Testis (tissue), 2 donors: ENCODE measurements at regions not wholly inside any gene's neighbourhood (a gene's known extent, or its start where the extent isn't known, plus 50 kb on each side); places are given as distances from the start of the nearest gene placed in this dataset.

Experiments
- CTCF ChIP-seq, 3 experiments: fragments of 450-650 bp in 2 of 3; fragments of 200-600 bp in 1 of 3; sonication (generic) in 1 of 3; IDR thresholded peaks; one replicate each; pipeline ENCODE4 v1.5.1; 2016 to 2019; ENCODE audit warnings: antibody characterized with exemption in 3 of 3, mild to moderate bottlenecking in 2 of 3, moderate library complexity in 1 of 3
- POLR2A ChIP-seq: fragments of 450-650 bp; IDR thresholded peaks from one replicate; pipeline ENCODE4 v1.6.1; 2017; ENCODE audit warnings: antibody characterized with exemption, mild to moderate bottlenecking, moderate library complexity

GRCh38 chr2:120477831-120478481 lies 132.0 kb downstream of the INHBB start:
- no peak for TF ChIP-seq CTCF (IDR thresholded peaks at IDR 0.05)
- no peak for TF ChIP-seq POLR2A
